Peyer's patch (tissue), 4 donors: ENCODE measurements at regions not wholly inside any gene's neighbourhood (a gene's known extent, or its start where the extent isn't known, plus 50 kb on each side); places are given as distances from the start of the nearest gene placed in this dataset.

Experiments used
- DNase-seq, 3 donors: peaks; one replicate each; pipeline ENCODE4 v3.0.0-alpha.2; 2017 to 2019
- H3K27ac ChIP-seq, 4 donors: fragments of 200-600 bp; sonication (generic); one replicate each; pipeline ENCODE4 v1.5.1; 2016 to 2019
- H3K27me3 ChIP-seq, 2 donors: fragments of 200-600 bp; sonication (generic); one replicate each; pipeline ENCODE4 v1.5.1; 2019
- H3K36me3 ChIP-seq, 3 donors: fragments of 200-600 bp; sonication (generic); one replicate each; pipeline ENCODE4 v1.5.1; 2016 to 2019
- H3K4me1 ChIP-seq, 4 donors: fragments of 200-600 bp; sonication (generic); one replicate each; pipeline ENCODE4 v1.5.1; 2016 to 2019
- H3K4me3 ChIP-seq, 4 donors: fragments of 200-600 bp; sonication (generic); 1 replicate in 3 of 4; 2 replicates in 1 of 4; pipeline ENCODE4 v1.5.1; 2016 to 2019; ENCODE audit warnings: mild to moderate bottlenecking in 1 of 4
- H3K9me3 ChIP-seq, 4 donors: fragments of 200-600 bp; sonication (generic); one replicate each; pipeline ENCODE4 v1.5.1; 2016 to 2019; ENCODE audit warnings: mild to moderate bottlenecking in 1 of 4
- POLR2A ChIP-seq, 2 donors: fragments of 450-650 bp; IDR thresholded peaks; one replicate each; pipeline ENCODE4 v1.5.1; 2017; ENCODE audit warnings: antibody characterized with exemption in 2 of 2, mild to moderate bottlenecking in 2 of 2, moderate library complexity in 2 of 2
- TF ChIP-seq, protein P1 (sequence below), 6 experiments: fragments of 450-650 bp in 4 of 6; fragments of 200-600 bp in 2 of 6; sonication (generic) in 1 of 6; IDR thresholded peaks; one replicate each; pipeline ENCODE4 v1.5.1; 2017 to 2019; ENCODE audit warnings: antibody characterized with exemption in 6 of 6, mild to moderate bottlenecking in 3 of 6, moderate library complexity in 1 of 6

DNA sequence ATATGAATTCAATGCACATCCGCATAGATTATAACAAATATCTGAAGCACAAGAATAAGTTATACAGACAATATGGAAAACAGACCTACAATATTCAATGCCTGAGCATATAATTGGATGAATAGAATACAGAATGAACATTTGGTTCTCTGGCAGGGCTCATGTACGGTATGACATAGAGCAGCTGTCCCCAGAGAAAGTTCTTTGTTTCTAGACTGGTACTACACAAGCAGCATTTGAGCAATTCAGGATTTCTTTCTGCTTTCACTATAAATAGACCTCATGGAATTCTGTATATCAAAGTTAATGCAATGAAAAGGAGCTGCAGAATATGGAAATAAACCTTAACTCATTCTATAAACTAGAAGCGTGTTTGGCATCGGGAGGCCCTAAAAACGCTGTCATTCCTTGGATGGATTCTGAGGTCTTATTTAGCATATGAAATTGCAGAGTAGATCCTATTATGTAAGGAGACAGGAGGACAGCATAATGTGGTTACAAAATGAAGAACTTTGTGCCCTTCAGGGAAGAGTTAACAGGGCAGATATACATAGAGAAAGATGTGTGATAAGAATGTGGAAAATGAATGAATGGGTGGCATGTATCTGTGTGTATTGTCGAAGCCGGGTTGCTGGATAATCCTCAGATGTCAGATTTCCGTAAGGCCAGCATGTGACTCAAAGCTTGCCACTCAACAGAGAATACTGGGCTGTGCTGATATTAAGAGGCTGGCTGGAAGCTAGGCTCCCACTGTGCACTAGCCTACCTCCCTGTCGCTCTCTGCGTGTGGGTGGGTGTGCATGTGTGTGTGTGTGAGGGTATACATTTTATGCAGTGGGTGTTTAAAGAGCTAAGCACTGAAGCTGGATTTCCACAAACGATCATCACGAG is 103.3 kb upstream of the SLC4A4 start:
- H3K4me1 ChIP-seq: peaks cover 0 to 17% (median 0%) of the 10 kb centered on the region in 4 donors
- H3K9me3 ChIP-seq: no peaks in the 10 kb centered on the region
- H3K4me3 ChIP-seq: no peak overlapping the region
- TF ChIP-seq, protein P1, sequence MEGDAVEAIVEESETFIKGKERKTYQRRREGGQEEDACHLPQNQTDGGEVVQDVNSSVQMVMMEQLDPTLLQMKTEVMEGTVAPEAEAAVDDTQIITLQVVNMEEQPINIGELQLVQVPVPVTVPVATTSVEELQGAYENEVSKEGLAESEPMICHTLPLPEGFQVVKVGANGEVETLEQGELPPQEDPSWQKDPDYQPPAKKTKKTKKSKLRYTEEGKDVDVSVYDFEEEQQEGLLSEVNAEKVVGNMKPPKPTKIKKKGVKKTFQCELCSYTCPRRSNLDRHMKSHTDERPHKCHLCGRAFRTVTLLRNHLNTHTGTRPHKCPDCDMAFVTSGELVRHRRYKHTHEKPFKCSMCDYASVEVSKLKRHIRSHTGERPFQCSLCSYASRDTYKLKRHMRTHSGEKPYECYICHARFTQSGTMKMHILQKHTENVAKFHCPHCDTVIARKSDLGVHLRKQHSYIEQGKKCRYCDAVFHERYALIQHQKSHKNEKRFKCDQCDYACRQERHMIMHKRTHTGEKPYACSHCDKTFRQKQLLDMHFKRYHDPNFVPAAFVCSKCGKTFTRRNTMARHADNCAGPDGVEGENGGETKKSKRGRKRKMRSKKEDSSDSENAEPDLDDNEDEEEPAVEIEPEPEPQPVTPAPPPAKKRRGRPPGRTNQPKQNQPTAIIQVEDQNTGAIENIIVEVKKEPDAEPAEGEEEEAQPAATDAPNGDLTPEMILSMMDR (IDR thresholded peaks at IDR 0.05): no peak
- no peak for TF ChIP-seq POLR2A (IDR thresholded peaks at IDR 0.05)
- H3K36me3 ChIP-seq: no peaks in the 10 kb centered on the region
- H3K27ac ChIP-seq: no peak overlapping the region
- H3K27me3 ChIP-seq: no peaks in the 10 kb centered on the region
- DNase-seq: no peak

DNA sequence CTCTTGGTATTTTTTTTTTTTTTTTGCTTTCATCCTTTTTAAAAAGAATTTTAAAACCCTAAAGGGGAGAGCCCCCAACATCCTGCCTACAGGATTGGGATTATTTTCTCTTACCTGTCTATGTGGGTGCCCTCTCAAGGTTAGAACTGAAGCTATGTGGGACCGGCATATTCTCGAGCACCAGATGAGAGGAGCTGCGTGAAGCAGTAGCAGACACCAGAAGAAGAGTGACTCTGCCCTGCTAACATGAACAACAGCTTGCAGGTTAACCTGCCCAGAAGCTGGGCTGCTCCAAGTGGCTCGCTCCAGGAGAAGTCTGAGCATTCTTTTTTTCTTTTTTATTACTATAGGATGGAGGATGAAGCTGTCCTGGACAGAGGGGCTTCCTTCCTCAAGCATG is 102.6 kb upstream of the SLC4A4 start:
- TF ChIP-seq POLR2A (IDR thresholded peaks at IDR 0.05): no peak
- TF ChIP-seq, protein P1 (IDR thresholded peaks at IDR 0.05): no peak
- DNase-seq: no peak
- H3K9me3 ChIP-seq: no peaks in the 10 kb centered on the region
- H3K27ac ChIP-seq: no peak overlapping the region
- no peak overlapping the region for H3K4me3 ChIP-seq
- no peaks in the 10 kb centered on the region for H3K27me3 ChIP-seq
- H3K36me3 ChIP-seq: no peaks in the 10 kb centered on the region
- H3K4me1 ChIP-seq: peaks cover 0 to 11% (median 0%) of the 10 kb centered on the region in 4 donors

DNA sequence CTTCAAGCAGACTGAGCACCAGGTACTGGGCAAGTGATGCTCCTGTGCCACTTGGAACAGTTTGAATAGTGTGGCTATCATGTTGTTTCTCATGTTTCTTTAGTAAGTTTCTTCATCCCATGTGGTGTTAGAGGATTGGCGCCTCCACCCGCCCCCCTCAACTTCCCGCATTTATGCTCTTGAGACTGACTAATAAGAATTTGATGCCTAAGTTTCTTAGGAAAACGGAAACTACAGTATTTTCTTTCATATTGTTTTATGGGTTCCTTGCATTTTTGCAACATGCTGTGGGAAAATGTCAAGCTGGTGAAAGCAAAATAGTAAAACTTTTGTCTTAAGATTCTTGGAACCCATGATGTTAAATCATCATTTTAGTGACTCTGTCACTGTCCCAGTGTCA is 101.2 kb upstream of the SLC4A4 start:
- no peaks in the 10 kb centered on the region for H3K27me3 ChIP-seq
- no peak for DNase-seq
- no peak overlapping the region for H3K4me3 ChIP-seq
- no peaks in the 10 kb centered on the region for H3K9me3 ChIP-seq
- no peaks in the 10 kb centered on the region for H3K36me3 ChIP-seq
- TF ChIP-seq POLR2A (IDR thresholded peaks at IDR 0.05): no peak
- TF ChIP-seq, protein P1 (IDR thresholded peaks at IDR 0.05): no peak
- peaks cover 0 to 4% (median 0%) of the 10 kb centered on the region in 4 donors for H3K4me1 ChIP-seq
- no peak overlapping the region for H3K27ac ChIP-seq

GRCh38 chr4:71239365-71239764 is 99.5 kb upstream of the SLC4A4 start:
- Histone ChIP-seq H3K27ac (no peak overlapping the region), H3K4me3 (no peak overlapping the region), H3K27me3 (no peaks in the 10 kb centered on the region), H3K9me3 (no peaks in the 10 kb centered on the region), H3K36me3 (no peaks in the 10 kb centered on the region), H3K4me1 (peaks cover 0 to 4% (median 0%) of the 10 kb centered on the region in 4 donors)
- no peak for TF ChIP-seq POLR2A (IDR thresholded peaks at IDR 0.05)
- TF ChIP-seq, protein P1 (IDR thresholded peaks at IDR 0.05): no peak
- DNase-seq: no peak

- H3K27ac ChIP-seq: no peak overlapping the region
- peaks cover 0 to 4% (median 0%) of the 10 kb centered on the region in 4 donors for H3K4me1 ChIP-seq
- no peak for DNase-seq
- H3K4me3 ChIP-seq: no peak overlapping the region
- no peaks in the 10 kb centered on the region for H3K27me3 ChIP-seq
- H3K36me3 ChIP-seq: no peaks in the 10 kb centered on the region
- no peaks in the 10 kb centered on the region for H3K9me3 ChIP-seq
- TF ChIP-seq, protein P1 (IDR thresholded peaks at IDR 0.05): no peak
Observed at GRCh38 chr4:71240094-71240493, 98.7 kb upstream of the SLC4A4 start.
